Endometrium (tissue), 2 donors: ENCODE measurements at regions not wholly inside any gene's neighbourhood (a gene's known extent, or its start where the extent isn't known, plus 50 kb on each side); places are given as distances from the start of the nearest gene placed in this dataset.
"Not testable (repeated sequence)": the region's sequence is repeated elsewhere in the genome, so short reads cannot be mapped to it uniquely, and the experiment has no call there.

Experiments used
- FAIRE-seq: peaks from 2 replicates; lab custom pipeline; 2012; peaks lifted over from hg19 to GRCh38; lab: Jason Lieb, UNC
- donor health status: control.
- donor health status: control.

DNA sequence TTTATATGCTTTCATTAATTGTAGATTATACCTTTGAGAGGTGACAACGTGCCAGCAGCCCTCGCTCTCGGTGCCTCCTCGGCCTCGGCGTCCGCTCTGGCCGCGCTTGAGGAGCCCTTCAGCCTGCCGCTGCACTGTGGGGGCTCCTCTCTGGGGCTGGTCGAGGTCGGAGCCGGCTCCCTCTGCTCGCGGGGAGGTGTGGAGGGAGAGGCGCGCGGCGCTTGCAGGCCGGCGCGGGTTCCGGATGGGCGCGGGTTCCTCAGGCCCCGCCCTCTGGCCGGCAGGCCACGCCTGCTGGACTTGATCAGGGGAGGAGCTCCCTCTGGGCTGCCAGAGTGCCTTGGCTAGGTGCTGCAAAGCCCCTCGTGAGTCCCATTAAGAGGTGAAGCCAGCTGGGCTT is 321.1 kb upstream of the PCDH18 start:
- no peak for FAIRE-seq

DNA sequence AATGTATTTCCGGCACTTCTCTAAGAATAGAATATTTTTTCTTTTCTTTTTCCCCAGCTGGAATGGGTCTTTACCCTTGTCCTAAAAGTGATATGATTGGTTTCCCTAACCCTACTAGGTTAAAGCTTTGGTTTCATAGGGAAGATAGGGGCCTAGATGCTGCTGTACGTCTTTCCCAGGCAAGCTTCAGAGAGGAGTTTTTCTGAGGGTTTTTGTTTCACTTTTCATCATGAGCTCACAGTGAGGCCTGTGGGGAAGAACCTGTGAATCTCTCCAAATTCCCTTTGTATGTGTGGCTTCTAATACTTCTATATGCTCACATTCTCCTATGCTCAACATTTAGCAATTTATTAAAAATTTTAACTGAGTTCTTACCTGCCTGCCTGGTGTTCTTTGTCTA is 320.0 kb upstream of the PCDH18 start:
- FAIRE-seq, result no peak

DNA sequence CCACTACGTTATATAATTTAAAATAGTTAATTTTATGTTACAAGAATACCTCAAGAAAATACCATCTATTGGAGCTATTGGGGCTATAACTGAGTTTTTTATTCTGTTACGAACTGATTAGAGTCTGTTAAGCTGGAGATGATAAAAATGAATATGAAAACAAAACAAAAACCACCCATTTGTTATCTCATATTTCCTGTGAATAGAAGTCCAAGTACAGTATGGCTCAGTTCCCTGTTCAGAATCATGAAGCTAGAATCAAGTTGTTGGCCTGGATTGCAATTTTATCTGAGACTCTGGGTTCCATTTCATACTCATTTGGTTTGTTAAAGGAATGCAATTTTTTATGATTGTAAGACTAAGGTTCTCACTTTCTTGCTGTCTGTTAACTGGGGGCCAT is 319.1 kb upstream of the PCDH18 start:
- no peak for FAIRE-seq

DNA sequence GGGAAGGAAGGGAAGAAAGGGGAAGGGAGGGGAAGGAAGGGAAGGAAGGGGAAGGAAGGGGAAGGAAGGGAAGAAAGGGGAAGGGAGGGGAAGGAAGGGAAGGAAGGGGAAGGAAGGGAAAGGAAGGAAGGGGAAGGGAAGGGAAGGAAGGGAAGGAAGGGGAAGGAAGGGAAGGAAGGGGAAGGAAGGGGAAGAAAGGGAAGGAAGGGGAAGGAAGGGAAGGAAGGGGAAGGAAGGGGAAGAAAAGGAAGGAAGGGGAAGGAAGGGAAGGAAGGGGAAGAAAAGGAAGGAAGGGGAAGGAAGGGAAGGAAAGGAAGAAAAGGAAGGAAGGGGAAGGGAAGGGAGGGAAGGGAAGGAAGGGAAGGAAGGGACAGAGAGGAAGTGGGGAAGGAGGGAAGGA is 295.7 kb upstream of the PCDH18 start:
- FAIRE-seq, result not testable (repeated sequence)

DNA sequence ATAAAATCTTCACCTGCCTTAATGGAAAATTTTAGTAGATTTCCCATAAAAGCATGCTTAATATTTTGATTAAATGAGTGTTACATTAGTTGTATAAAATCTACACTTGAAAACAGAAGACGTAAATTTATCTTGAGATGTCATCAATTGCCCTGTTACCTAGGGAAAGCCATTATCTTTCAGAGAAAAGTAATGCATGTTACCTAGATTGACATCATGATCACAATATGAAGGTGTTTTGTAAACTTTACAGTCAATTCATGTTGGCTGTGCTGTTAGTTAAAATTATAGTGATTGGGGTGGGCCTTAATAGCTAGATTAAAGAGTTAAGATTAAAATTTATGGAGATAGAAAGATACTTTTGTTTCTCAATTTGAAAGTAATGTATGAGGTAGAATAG is 293.2 kb upstream of the PCDH18 start:
- no peak for FAIRE-seq

DNA sequence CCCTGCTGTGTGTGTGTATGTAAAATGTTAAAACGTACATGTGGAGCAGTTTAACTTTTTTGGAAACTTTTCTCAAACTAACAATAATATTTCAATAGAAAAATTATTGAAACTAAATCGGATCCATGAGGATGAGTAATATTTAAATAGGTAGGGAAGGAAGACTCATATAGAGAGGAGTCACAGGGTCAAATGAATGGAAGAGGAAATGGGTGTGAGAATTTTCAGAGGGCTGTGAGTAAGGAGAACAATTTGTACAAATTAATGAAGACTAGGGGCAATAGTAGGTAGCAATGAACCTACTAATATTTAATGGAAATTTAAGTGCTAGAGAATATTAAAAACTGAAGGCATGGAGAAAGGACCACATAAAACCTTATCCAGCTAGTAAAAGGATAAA is 290.7 kb upstream of the PCDH18 start:
- no peak for FAIRE-seq

DNA sequence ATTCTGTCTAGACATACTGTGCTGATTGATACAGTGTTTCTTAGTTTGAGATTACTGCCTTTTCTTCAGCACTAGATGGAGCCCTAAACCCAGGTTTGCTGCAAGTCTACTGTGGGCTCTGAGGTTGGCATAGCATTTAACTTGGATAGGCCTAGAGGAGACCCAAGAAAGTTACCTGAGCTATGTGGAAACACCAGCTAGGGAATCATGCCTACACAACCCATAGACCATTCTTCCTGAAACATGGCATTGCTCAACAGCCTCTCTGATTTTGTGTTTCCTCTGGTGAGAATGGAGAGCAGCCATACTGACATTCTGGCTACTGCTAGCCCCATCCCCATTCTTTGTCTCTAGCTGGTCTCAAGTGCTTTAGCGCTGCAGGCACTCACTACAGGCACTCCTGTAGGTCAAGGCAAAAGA is 287.7 kb upstream of the PCDH18 start:
- no peak for FAIRE-seq

DNA sequence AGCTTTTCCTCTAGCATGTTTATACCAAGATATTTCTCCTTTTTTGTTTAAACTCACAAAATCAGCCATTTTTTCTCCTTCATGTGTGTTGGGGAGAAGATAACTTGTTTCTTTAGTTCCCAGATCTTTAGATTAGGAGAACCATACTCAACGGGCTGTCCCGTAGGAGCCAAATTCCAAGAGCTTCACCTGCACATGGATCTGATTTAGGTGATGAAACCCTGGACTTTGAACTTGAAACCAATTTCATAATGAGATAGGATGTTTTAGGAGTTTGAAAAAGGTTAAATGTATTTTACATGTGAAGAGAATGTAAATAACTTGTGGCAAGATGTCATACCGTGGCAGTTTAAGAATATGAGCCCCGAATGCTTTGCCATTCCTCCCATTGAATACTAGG is 280.0 kb upstream of the PCDH18 start:
- no peak for FAIRE-seq

DNA sequence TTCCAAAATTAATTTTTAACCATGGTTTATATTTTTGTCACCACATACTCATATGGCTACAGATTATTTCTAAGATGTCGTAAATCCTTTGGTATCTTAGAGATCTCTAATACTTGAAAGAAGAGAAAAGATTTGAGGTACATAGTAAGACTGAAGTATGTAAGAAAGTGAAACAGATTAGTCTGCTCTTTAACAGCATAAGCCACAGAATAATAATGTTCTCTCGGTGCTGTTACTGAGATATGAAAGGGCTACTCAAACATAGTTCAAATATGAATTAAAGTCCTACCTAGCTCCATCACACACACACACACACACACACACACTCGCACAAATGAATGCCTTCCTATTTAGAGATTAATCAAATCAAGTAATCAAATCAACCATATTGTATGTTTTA is 274.1 kb upstream of the PCDH18 start:
- no peak for FAIRE-seq

DNA sequence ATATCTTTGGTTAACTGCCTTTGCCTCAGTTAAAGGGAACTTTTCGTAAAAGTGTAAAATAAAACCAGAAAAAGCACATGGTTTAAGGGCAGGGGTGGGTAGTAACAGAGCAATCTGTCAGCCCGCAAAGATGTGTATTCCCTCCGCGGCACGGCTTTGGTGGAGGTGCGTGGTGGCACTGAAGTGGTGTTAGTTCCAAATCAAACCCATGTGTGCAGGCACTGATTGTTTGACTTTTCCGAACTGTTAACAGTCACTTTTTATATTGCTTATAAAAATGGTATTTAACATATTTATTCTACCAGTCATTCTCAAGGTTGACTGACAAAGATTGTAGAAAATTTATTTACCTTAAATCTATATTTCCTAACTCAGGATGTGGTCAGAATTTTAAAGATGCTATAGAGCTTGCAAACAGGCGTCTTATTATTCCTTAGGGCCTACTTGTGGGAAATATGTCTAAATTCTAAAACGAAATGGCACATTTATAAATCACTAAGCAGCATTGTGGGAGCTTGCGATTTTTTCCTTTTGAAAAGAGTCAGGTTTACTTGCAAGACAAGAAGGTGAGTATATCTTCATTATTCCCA is 272.7 kb upstream of the PCDH18 start:
- no peak for FAIRE-seq

DNA sequence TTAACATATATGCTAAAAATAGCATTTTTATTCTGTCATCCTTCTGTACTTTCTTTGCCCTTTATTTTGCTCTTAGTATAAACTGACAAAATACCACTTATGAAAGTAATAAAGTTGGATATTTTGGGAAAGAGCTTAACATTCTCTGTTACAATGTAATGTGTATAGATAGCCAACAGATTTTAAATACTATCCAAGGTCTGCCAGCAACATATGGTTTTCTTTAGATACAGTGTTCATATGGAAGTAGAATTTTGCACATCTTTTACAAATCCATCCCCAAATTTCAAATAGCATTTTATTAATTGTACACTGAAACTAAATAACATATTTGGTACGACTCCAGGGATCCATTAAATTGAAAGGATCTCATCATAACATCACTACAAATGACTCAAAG is 268.6 kb upstream of the PCDH18 start:
- FAIRE-seq, result no peak

DNA sequence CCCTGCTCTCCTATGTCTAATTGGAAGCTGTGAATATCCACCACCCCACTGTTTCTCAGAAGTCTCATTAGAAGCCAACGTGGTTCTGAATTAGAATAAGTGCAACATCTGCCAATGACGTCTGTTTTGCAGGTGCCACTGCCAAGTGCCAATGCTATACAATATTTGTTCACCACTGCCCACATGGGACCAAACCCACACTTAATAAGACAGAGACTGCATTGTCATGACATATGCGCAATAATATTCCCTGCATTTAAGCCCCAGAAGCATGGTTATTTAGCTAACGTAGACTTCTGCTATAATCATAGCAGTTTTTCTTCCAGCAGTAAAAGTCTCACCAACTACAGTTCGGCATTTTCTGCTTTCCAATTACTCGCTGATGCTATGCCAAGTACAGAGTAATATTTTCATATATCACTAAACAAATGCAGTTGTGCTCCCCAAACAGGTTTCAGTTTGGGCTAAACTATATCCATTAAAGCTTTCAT is 262.5 kb upstream of the PCDH18 start:
- FAIRE-seq, result no peak

DNA sequence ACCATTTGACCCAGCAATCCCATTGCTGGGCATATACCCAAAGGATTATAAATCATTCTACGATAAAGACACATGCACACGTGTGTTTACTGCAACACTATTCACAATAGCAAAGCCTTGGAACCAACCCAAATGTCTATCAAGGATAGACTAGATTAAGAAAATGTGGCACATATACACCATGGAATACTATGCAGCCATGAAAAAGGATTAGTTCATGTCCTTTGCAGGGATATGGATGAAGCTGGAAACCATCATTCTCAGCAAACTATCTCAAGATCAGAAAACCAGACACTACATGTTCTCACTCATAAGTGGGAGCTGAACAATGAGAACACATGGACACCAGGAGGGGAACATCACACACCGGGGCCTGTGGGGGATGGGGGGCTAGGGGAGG is 257.0 kb upstream of the PCDH18 start:
- FAIRE-seq, result not testable (repeated sequence)

DNA sequence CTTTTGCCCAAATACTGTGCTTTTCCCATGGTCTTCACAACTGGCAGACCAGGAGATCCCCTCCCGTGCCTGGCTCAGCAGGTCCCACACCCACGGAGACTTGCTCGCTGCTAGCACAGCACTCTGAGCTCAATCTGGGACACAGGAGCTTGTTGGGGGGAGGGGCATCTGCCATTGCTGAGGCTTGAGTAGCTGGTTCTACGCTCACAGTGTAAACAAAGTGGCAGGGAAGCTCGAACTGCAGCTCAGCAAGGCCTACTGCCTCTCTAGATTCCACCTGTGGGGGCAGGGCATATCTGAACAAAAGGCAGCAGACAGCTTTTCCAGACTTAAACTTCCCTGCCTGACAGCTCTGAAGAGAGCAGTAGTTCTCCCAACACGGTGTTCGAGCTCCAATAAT is 251.6 kb upstream of the PCDH18 start:
- not testable (repeated sequence) for FAIRE-seq

DNA sequence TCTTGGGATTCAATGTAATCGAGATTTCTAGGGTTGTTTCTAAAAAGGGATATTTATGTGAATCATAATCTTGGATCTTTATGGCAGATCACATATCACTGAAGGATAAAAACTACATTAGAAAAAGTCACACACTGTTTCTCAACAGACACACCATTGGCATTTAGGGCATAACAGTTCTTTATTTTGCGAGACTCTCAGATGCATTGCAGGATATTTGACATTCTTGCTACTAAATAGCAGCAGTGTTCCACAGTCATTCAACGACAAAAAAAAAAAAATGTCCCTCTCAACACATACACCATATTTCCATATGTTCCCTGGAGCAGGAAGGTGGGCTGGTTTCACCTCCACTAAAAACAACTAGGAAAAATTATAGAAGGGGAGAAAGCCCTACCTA is 243.4 kb upstream of the PCDH18 start:
- no peak for FAIRE-seq

DNA sequence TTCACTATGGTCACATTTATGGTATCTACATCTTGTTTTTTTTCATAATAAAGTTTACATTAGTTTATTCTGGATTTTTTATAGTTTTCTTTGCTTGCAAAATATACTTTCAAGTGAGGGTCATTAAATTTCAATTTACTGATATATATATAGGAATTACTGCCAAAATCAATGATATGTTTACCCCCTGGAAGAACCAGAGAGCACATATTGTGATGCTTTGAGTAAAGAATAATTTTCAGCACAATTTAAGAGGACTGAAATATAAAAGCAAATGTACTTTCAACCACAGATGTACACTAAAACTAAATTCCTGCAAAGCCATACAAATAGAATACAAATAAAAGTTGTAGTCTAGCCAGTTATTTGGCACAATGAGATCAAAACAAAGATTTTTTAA is 242.2 kb upstream of the PCDH18 start:
- peak; percentile 12 for FAIRE-seq

DNA sequence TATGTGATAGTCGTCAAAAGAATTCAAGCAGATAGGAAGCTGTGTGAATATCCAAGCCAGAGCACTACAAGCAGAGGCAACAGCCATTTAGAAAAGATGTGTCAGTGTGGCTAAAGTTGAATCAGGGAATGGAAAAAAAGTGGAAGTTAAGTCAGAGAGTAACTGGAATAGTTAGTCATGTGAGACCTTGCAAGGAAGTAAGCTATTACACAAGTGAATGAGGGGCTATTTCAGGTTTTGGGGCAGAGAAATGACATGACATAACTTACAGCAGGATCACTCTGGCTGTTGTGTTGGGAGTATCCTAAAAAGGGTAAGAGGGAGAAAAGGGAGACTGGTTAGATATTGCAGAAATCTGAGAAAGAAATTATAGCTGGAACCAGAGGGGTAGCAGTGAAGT is 236.6 kb upstream of the PCDH18 start:
- FAIRE-seq, result no peak

DNA sequence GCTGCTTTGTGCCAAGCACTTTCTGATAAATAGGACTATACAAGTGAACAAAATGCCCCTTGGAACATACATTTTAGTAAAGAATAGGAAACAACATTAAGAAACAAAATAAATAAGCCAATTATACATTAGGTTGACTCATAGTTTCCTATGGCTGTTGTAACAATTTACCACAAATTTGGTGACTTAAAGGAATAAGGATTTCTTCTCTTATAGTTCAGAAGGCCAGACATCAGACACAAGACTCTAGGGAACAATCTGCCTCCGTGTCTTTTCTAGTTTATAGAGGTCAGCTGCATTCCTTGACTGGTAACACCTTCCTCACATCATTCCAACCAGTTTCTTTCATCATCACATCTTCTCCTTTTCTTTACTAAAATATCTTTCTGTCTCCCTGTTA is 235.9 kb upstream of the PCDH18 start:
- FAIRE-seq, result no peak

DNA sequence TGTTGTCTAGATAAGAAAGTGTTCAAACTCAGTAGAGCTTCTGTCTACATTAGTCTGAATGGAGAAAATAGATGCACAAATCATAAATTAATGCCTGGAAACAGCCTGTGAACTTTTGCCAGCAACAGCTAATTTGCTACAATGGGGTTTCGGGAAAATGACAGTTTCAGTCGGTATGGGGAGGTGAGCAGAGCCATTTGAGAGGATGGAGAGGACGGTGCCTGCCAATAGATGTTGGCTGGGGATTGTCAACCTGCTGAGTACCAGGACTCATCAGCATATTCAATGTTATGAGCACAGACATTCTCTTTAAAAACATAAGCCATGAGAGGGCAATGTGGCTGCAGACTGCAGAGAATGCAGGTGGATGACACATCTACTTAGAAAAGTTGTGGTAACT is 230.3 kb upstream of the PCDH18 start:
- no peak for FAIRE-seq

DNA sequence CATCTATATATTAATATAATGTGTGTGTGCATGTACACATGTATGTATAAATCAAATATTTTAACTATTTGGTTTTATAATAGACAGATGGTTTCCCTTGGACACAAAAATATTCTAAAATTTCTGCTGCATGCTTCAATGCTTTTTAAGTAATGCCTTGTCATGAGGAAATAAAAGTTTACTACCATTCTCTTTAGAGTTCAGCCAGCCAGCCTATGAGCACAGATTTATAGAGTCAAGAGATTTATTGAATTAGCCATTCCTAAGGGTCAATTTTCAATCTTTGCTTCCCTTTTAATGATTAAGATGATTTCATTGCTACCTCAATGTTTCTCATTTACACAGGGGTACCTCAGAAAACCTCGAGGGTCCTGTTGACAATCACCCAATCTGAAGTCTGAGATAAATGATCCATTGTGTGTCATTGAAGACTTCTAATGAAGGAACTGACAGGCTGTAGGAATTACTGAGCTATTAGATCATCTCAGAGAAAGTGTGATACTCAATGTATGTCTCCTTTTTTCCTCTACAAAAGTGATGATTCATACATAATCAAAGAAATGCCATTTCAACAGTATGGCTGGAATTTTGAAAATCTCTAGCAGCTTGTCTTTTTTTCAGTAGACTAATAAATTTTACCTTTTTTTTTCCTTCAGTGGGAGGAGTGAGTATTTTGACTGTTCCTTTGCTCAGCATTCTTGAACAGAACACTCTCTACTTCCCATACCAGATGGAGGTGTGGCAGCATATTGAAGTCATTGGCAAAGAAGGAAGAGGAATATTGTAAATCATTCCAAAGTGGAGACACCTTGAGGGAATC is 222.6 kb upstream of the PCDH18 start:
- FAIRE-seq, result peak; percentile 58

DNA sequence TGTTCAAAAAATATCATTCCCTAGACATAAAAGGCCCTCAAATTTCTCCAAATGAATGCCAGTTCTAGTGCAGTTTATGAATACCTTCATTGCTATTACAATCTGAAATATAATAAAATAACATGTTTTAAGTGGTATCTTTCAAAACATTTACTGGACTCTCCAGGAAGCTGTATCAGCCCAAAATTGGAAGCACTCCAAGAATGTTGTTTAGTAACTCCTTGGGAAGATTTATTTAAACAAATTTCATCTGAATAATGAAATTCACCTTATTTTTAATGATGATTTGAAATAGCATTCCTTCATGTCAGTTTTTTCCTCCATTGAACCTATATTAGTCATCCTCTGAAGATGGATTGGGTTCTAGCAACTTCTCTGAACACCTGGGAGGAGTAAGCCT is 217.2 kb upstream of the PCDH18 start:
- no peak for FAIRE-seq

DNA sequence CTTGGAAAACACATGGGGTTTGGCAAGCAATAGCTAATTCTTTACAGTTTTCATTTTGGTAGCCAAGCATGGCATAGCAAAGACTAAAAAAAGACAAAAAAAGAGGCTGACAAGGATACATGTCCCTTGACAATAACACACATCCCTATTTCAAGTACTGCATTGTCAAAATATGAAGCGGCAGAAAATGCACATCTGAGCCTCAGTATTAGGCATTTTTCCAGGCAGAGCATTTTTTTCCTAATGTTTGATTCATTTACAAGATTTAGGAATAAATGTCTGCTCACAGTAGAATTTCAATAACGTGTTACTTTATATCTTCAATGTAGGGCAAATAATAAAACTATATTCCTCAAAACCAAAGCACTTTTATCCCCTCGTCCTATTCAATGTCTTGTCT is 216.3 kb upstream of the PCDH18 start:
- FAIRE-seq, result no peak

DNA sequence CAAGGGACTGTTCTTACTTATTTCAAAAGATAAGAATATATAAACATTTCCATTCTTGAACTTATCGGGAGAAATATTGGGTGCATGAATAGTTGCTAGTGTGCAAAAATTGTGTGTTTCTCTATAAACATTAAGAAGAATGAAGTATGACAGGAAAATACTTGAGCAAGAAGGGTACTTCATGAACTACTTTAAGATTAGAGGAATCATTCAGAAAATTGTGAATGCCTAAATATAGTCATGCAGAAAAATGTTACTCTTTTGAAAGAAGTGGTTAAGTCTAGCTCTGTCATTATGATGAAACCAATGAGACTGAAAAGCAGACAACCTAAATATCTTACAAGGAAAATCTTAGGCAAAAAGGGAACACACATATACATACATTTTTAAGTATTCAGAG is 207.8 kb upstream of the PCDH18 start:
- no peak for FAIRE-seq

DNA sequence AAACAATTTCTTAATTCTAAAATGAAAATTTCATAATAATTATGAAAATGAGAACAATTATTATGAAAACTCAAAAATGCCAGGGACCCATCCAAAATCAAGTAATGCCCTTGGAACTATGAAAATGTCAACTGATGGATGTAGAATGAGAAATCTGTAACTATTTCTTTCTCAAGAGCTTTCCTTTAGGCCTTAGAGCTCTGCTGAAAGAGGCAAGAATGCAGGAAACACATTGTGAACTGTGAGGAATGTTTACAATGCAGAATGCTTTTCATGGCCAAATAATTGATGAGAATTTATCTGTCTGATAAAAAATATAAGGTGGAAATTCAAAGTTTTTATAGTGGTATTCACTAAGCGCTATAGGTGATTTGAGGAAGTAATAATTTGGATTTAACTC is 207.1 kb upstream of the PCDH18 start:
- no peak for FAIRE-seq
